Natural killer cell (primary cell): ENCODE measurements at regions not wholly inside any gene's neighbourhood (a gene's known extent, or its start where the extent isn't known, plus 50 kb on each side); places are given as distances from the start of the nearest gene placed in this dataset.

Experiments used
- ATAC-seq, 3 donors: fragments of 150-1000 bp in 2 of 3; fragments of 200-7000 bp in 1 of 3; cut with Tn5 transposase; 1 replicate in 1 of 3; 2 replicates in 2 of 3; pipeline ENCODE4 v1.10.0; 2021; ENCODE audit warnings: mild to moderate bottlenecking in 2 of 3, moderate library complexity in 2 of 3
- DNase-seq, 2 donors: peaks; one replicate each; pipeline versions ENCODE4 v3.0.0 to v3.0.0-alpha.2; 2013 to 2021; ENCODE audit warnings: mixed read lengths in 1 of 2
- H3K27ac ChIP-seq: one replicate; pipeline ENCODE4 v1.5.1; 2013; ENCODE audit warnings: mild to moderate bottlenecking, low read length
- H3K27me3 ChIP-seq: one replicate; pipeline ENCODE4 v1.6.1; 2013; ENCODE audit warnings: low read length; ENCODE audit not compliant: control insufficient read depth, insufficient read depth
- H3K36me3 ChIP-seq: one replicate; pipeline ENCODE4 v1.6.1; 2013; ENCODE audit warnings: low read length; ENCODE audit not compliant: control insufficient read depth, insufficient read depth
- H3K4me1 ChIP-seq: one replicate; pipeline ENCODE4 v1.6.1; 2013; ENCODE audit warnings: low read length; ENCODE audit not compliant: control insufficient read depth, insufficient read depth
- H3K4me3 ChIP-seq: one replicate; pipeline ENCODE4 v1.5.1; 2013; ENCODE audit warnings: low read length
- H3K9me3 ChIP-seq: one replicate; pipeline ENCODE4 v1.6.1; 2013; ENCODE audit warnings: low read length; ENCODE audit not compliant: control insufficient read depth, insufficient read depth
- H3K27ac Mint-ChIP-seq, 2 donors: one replicate each; pipeline ENCODE4 v1.8.0; 2022; ENCODE audit warnings: mild to moderate bottlenecking in 2 of 2, mixed read lengths in 2 of 2, moderate library complexity in 1 of 2
- H3K27me3 Mint-ChIP-seq, 2 donors: one replicate each; pipeline ENCODE4 v1.8.0; 2022; ENCODE audit warnings: low read depth in 2 of 2, mixed read lengths in 2 of 2
- H3K36me3 Mint-ChIP-seq: one replicate; pipeline ENCODE4 v1.8.0; 2022; ENCODE audit warnings: mixed read lengths
- H3K4me1 Mint-ChIP-seq, 2 donors: one replicate each; pipeline ENCODE4 v1.8.0; 2022; ENCODE audit warnings: mixed read lengths in 2 of 2
- H3K4me3 Mint-ChIP-seq: one replicate; pipeline ENCODE4 v1.8.0; 2022; ENCODE audit warnings: mild to moderate bottlenecking, moderate library complexity, mixed read lengths
- H3K9me3 Mint-ChIP-seq, 2 donors: one replicate each; pipeline ENCODE4 v1.8.0; 2022; ENCODE audit warnings: mixed read lengths in 2 of 2
- CTCF ChIP-seq: fragments of 200-600 bp; IDR thresholded peaks from one replicate; pipeline ENCODE4 v1.8.0; 2022; ENCODE audit warnings: antibody characterized with exemption
- WGBS: methylation state at CpG from one replicate; pipeline ENCODE4 v1.1.7; 2013; ENCODE audit warnings: missing lambda C conversion rate; ENCODE audit not compliant: insufficient coverage; 5-methylcytosine and 5-hydroxymethylcytosine counted together
- intact Hi-C: fragments of 100-400 bp; cut with micrococcal nuclease; formaldehyde crosslinking; loops from one replicate; pipeline ENCODE4 v1.14.2; 2022

GRCh38 chr15:95538693-95539092, 791.8 kb upstream of the NR2F2 start:
- no peak for DNase-seq
- Histone ChIP-seq H3K27me3 (peaks cover 6% of the 10 kb centered on the region), H3K27ac (no peak overlapping the region), H3K9me3 (no peaks in the 10 kb centered on the region), H3K4me3 (no peak overlapping the region), H3K4me1 (no peaks in the 10 kb centered on the region), H3K36me3 (no peaks in the 10 kb centered on the region)
- Mint-ChIP-seq H3K4me3 (no peak overlapping the region), H3K27ac (no peak overlapping the region), H3K27me3 (peaks cover 16 to 51% of the 10 kb centered on the region in 2 donors), H3K4me1 (no peaks in the 10 kb centered on the region), H3K36me3 (no peaks in the 10 kb centered on the region), H3K9me3 (no peaks in the 10 kb centered on the region)
- no peak for TF ChIP-seq CTCF
- WGBS: 51% methylated on average over 3 of the region's 5 CpGs
- intact Hi-C loops: no loop called here
- no peak for ATAC-seq

GRCh38 chr15:95541301-95541700, 789.2 kb upstream of the NR2F2 start:
- Histone ChIP-seq H3K9me3 (no peaks in the 10 kb centered on the region), H3K4me3 (no peak overlapping the region), H3K4me1 (no peaks in the 10 kb centered on the region), H3K27me3 (peaks cover 6% of the 10 kb centered on the region), H3K27ac (no peak overlapping the region), H3K36me3 (no peaks in the 10 kb centered on the region)
- Mint-ChIP-seq H3K27me3 (peaks cover 13 to 48% of the 10 kb centered on the region in 2 donors), H3K4me3 (no peak overlapping the region), H3K27ac (no peak overlapping the region), H3K9me3 (peaks cover 0 to 2% of the 10 kb centered on the region in 2 donors), H3K4me1 (no peaks in the 10 kb centered on the region), H3K36me3 (no peaks in the 10 kb centered on the region)
- no peak for TF ChIP-seq CTCF
- WGBS: 78% methylated on average over 7 of the region's 7 CpGs
- no peak for DNase-seq
- ATAC-seq: no peak
- intact Hi-C loops: no loop called here

GRCh38 chr15:95549168-95549738, 781.2 kb upstream of the NR2F2 start:
- H3K36me3 ChIP-seq: no peaks in the 10 kb centered on the region
- no peaks in the 10 kb centered on the region for H3K27me3 ChIP-seq
- H3K27ac ChIP-seq: no peak overlapping the region
- no peaks in the 10 kb centered on the region for H3K36me3 Mint-ChIP-seq
- no peak for ATAC-seq
- intact Hi-C loops: no loop called here
- no peak overlapping the region for H3K4me3 Mint-ChIP-seq
- WGBS: 61% methylated on average over 3 of the region's 3 CpGs
- TF ChIP-seq CTCF: no peak
- no peak overlapping the region for H3K27ac Mint-ChIP-seq
- H3K4me3 ChIP-seq: no peak overlapping the region
- no peaks in the 10 kb centered on the region for H3K4me1 ChIP-seq
- DNase-seq: no peak
- peaks cover 0 to 3% of the 10 kb centered on the region in 2 donors for H3K9me3 Mint-ChIP-seq
- no peaks in the 10 kb centered on the region for H3K4me1 Mint-ChIP-seq
- H3K27me3 Mint-ChIP-seq: peaks cover 31 to 49% of the 10 kb centered on the region in 2 donors
- H3K9me3 ChIP-seq: no peaks in the 10 kb centered on the region

- Histone ChIP-seq H3K36me3 (no peaks in the 10 kb centered on the region), H3K9me3 (no peaks in the 10 kb centered on the region), H3K4me1 (no peaks in the 10 kb centered on the region), H3K27ac (no peak overlapping the region), H3K4me3 (no peak overlapping the region), H3K27me3 (no peaks in the 10 kb centered on the region)
- TF ChIP-seq CTCF: no peak
- Mint-ChIP-seq H3K4me1 (no peaks in the 10 kb centered on the region), H3K36me3 (no peaks in the 10 kb centered on the region), H3K27ac (no peak overlapping the region), H3K27me3 (peaks cover 29 to 45% of the 10 kb centered on the region in 2 donors), H3K4me3 (no peak overlapping the region), H3K9me3 (peaks cover 0 to 2% of the 10 kb centered on the region in 2 donors)
- ATAC-seq: no peak
- intact Hi-C loops: no loop called here
- 100% methylated on average over 2 of the region's 4 CpGs for WGBS
- DNase-seq: no peak
Measured at GRCh38 chr15:95550702-95551101, 779.8 kb upstream of the NR2F2 start.
